HG02973 (cell line): ENCODE measurements at regions not wholly inside any gene's neighbourhood (a gene's known extent, or its start where the extent isn't known, plus 50 kb on each side); places are given as distances from the start of the nearest gene placed in this dataset.
"Not testable (repeated sequence)": the region's sequence is repeated elsewhere in the genome, so short reads cannot be mapped to it uniquely, and the experiment has no call there.

Source experiments
- ATAC-seq: cut with Tn5 transposase; IDR thresholded peaks from one replicate; pipeline ENCODE4 v1.9.1; 2021; ENCODE audit warnings: moderate library complexity; ENCODE audit not compliant: unreplicated experiment

GRCh38 chr4:125573786-125574185 is 259.0 kb downstream of the FAT4 start:
- ATAC-seq: no peak

DNA sequence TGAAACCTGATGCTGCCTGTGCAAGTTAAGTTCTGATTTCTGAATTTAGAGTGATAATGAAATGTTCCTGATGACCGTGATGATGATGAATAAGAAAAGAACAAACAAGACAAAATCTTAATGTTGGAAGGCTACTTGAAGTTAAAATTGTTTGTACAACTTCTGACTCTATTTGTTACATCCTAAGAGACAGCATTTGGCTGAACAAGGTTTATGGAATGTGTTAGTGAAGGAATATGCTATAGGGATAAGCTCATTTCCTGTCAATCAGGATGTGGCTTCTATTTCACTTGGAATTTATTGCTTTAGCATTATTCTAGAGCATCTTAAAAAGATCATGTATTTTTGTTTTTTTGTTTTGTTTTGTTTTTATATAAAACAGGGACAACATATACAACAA is 267.5 kb downstream of the FAT4 start:
- ATAC-seq: no peak

DNA sequence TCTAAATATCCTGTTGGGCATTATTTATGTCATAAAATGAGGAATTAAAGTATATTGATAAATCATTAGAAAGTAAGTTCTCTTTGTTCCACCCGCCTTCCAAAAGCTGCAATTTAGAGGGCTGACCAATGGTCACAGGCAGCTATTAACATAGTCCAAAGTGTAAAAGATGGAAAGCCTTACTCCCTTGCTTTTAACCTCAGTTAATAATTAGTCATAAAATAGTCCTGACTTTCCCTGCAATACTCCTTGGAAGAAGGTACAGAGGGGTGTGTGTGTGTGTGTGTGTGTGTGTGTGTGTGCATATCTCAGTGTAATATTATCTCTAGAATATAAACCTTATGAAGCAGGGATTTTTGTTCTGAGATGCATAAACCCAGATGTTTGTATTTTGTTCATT is 275.4 kb downstream of the FAT4 start:
- no peak for ATAC-seq

- ATAC-seq: no peak
Measured at GRCh38 chr4:125591290-125591689, 276.5 kb downstream of the FAT4 start.

- ATAC-seq: no peak
Measured at GRCh38 chr4:125594056-125594602, 279.4 kb downstream of the FAT4 start.

- ATAC-seq: not testable (repeated sequence)
Measured at GRCh38 chr4:125605926-125606325, 291.2 kb downstream of the FAT4 start.

GRCh38 chr4:125620066-125620860 is 305.5 kb downstream of the FAT4 start:
- no peak for ATAC-seq

DNA sequence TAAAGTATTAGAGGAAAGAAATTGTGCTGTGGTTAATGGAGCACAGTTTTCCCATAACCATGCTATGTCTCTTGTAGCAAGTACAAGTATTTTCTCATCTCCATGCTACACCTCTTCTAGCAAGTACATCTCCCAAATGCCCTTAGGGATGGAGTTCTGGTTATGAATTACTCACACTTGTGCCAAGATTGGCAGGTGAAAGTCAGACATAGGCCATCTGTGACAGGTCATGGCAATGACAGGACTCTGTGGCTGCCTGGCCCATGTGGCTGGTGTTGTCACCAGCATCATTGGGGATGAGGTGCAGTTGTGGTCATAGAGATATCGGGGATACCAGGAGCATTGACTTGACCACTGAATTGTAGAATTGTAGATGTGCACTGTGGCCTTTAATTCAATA is 310.2 kb downstream of the FAT4 start:
- no peak for ATAC-seq

GRCh38 chr4:125626946-125627345 is 312.2 kb downstream of the FAT4 start:
- no peak for ATAC-seq

- ATAC-seq: no peak
Measured at GRCh38 chr4:125639182-125639621, 324.4 kb downstream of the FAT4 start.

- no peak for ATAC-seq
Measured at GRCh38 chr4:125641611-125642010, 326.9 kb downstream of the FAT4 start.

DNA sequence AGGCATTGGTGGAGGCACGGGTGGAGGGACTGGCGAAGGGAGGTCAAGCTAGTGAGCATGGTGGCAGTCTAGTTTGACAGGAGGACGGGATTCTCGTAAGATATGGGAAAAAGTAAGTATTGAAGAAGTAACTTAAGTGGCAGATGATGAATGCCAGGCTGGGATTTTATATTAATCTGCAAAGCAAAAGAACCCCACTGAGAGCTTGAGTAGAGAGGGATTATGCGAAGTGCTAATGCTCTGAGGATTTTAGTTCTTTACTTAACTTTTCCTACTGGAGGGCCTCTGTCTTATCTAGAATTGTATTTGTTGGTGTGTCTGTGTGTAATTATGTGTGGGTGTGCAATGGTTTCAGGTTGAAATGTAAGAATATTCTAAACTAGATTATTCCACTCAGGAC is 327.9 kb downstream of the FAT4 start:
- ATAC-seq: no peak

DNA sequence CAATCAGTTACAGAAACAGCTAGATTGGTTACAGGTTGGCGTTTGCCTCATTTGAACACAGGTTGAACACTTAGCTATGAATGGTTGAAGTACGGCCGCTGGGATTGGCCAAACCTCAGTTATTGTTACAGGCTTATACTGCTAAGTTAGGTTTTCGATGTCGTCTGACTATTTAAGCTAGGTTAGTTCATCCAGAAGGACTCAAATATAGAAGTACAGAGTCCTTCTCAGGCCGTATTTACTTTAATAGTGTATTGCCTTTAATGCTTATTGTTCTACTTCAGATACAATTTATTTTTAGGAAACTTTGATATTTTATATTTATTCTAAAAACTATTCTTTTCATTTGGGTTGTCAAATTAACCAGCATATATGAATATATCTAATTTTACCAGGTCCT is 334.7 kb downstream of the FAT4 start:
- no peak for ATAC-seq

- ATAC-seq: no peak
Measured at GRCh38 chr4:125650557-125650956, 335.8 kb downstream of the FAT4 start.

DNA sequence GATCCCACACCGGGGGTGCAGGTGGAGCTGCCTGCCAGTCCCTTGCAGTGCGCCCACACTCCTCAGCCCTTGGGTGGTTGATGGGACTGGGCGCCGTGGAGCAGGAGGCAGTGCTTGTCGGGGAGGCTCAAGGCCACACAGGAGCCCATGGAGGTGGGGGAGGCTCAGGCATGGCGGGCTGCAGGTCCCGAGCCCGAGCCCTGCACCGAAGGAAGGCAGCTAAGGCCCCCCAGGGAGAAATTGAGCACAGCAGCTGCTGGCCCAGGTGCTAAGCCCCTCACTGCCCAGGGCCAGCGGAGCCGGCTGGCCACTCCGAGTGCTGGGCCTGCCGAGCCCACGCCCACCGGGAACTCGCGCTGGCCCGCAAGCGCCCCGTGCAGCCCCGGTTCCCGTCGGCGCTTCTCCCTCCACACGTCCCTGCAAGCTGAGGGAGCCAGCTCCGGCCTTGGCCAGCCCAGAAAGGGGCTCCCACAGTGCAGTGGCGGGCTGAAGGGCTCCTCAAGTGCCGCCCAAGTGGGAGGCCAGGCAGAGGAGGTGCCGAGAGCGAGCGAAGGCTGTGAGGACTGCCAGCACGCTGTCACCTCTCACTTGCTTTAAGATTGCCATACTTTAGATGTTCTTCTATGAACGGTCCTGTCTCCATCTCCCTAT is 337.1 kb downstream of the FAT4 start:
- not testable (repeated sequence) for ATAC-seq

DNA sequence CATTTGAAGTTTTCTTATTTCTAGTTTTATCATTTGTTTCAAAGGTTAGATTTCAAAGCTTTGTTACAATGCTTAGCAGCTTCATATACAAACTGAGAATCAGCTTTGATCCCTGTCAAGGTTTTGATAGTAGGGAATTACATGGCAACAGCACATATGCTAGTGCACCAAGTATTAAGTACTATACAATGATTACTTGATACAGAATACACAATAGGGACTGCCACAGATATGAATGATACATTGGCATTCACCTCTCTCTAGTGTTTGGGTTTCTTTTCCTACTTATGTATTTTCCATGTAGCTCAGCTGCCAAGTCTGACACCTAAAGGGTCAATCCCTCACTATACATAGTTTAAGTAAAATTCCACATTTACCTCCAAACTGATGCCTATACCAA is 344.0 kb downstream of the FAT4 start:
- no peak for ATAC-seq

- ATAC-seq: no peak
Measured at GRCh38 chr4:125663896-125664767, 349.4 kb downstream of the FAT4 start.

DNA sequence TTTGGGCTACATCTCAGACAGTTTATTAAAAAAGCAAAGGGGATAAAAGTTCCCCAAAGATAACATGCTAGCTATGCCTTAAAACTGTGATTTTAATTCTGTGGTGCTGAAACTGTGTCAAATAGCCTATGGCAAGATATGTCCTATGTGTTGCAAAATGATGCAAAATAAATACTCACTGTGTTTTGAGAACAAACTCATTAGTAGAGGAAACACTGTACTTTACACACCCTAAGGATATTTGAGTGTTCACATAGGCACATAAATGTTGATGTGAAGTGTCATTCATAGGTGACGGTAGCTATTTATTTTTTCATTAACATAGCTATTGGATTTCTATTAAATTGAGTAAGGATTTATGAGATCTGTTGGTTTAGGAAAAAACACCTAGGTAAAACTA is 351.9 kb downstream of the FAT4 start:
- ATAC-seq: no peak

DNA sequence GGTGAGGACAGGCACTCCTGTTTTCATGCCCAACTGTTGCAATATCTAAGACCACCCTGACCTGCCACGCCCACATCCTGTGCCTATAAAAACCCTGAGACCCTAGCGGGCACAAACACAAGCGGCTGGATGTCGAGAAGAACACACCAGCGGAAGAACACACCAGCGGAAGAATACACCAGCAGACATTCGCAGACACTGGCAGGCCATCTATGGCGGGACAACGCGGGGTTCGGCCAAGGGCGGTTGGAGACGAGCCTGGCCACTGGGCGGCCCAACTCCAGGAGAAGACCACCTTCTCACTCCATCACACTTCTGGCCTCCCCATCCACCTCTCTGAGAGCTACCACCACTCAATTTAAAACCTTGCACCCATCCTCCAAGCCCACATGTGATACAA is 361.4 kb downstream of the FAT4 start:
- no peak for ATAC-seq

- ATAC-seq: no peak
Measured at GRCh38 chr4:125676583-125676982, 361.8 kb downstream of the FAT4 start.

GRCh38 chr4:125677665-125678307 is 363.0 kb downstream of the FAT4 start:
- no peak for ATAC-seq
